Smooth muscle cell (in vitro differentiated cells): ENCODE measurements at regions not wholly inside any gene's neighbourhood (a gene's known extent, or its start where the extent isn't known, plus 50 kb on each side); places are given as distances from the start of the nearest gene placed in this dataset.

Experiments
- DNase-seq: peaks from one replicate; lab custom pipeline; 2025; ENCODE audit not compliant: unreplicated experiment; lab: John Stamatoyannopoulos, UW
- H2AFZ ChIP-seq: fragments of 200-600 bp; sonication (generic); 2 replicates; pipeline ENCODE4 v1.6.0; 2016; ENCODE audit warnings: antibody characterized with exemption, low read depth, mild to moderate bottlenecking
- H3F3A ChIP-seq: fragments of 200-600 bp; sonication (generic); 2 replicates; pipeline ENCODE4 v1.6.0; 2017; ENCODE audit warnings: antibody characterized with exemption, low read depth
- H3K27ac ChIP-seq: fragments of 200-600 bp; sonication (generic); 2 replicates; pipeline ENCODE4 v1.5.1; 2016; ENCODE audit warnings: low read depth, mild to moderate bottlenecking
- H3K27me3 ChIP-seq: fragments of 200-600 bp; sonication (generic); 2 replicates; pipeline ENCODE4 v1.6.1; 2016; ENCODE audit warnings: low read depth, mild to moderate bottlenecking
- H3K36me3 ChIP-seq: fragments of 200-600 bp; sonication (generic); 2 replicates; pipeline ENCODE4 v1.5.1; 2016; ENCODE audit warnings: low read depth
- H3K4me1 ChIP-seq: fragments of 200-600 bp; sonication (generic); 2 replicates; pipeline ENCODE4 v1.5.1; 2016; ENCODE audit warnings: low read depth
- H3K4me2 ChIP-seq: fragments of 200-600 bp; sonication (generic); 2 replicates; pipeline ENCODE4 v1.6.0; 2016; ENCODE audit warnings: mild to moderate bottlenecking
- H3K4me3 ChIP-seq: fragments of 200-600 bp; sonication (generic); 2 replicates; pipeline ENCODE4 v1.5.1; 2016; ENCODE audit warnings: mild to moderate bottlenecking
- H3K79me2 ChIP-seq: fragments of 200-600 bp; sonication (generic); 2 replicates; pipeline ENCODE4 v1.6.0; 2016; ENCODE audit warnings: low read depth, mild to moderate bottlenecking
- H3K9ac ChIP-seq: fragments of 200-600 bp; sonication (generic); 2 replicates; pipeline ENCODE4 v1.6.0; 2016; ENCODE audit warnings: low read depth
- H3K9me3 ChIP-seq: fragments of 200-600 bp; sonication (generic); replicated peaks from 2 replicates; pipeline ENCODE4 v1.5.1; 2016; ENCODE audit warnings: low read depth
- H4K20me1 ChIP-seq: fragments of 200-600 bp; sonication (generic); 2 replicates; pipeline ENCODE4 v1.6.0; 2016; ENCODE audit warnings: low read depth
- WGBS: methylation state at CpG from one replicate; pipeline ENCODE4 v1.1.7; 2016; ENCODE audit warnings: low lambda C conversion rate; 5-methylcytosine and 5-hydroxymethylcytosine counted together
- TF ChIP-seq, protein P1 (sequence below): fragments of 200-600 bp; sonication (generic); IDR thresholded peaks from 2 replicates; pipeline ENCODE4 v1.5.1; 2017; ENCODE audit warnings: borderline replicate concordance, mild to moderate bottlenecking, antibody characterized with exemption; ENCODE audit not compliant: insufficient read depth, poor library complexity, severe bottlenecking

- Histone ChIP-seq H3F3A (no peaks in the 10 kb centered on the region), H3K4me2 (no peak overlapping the region), H3K9me3 (no peaks in the 10 kb centered on the region), H3K36me3 (no peaks in the 10 kb centered on the region), H3K27me3 (no peaks in the 10 kb centered on the region), H3K27ac (no peak overlapping the region), H3K79me2 (no peaks in the 10 kb centered on the region), H3K9ac (no peak overlapping the region), H3K4me3 (no peak overlapping the region), H2AFZ (no peak overlapping the region), H3K4me1 (no peaks in the 10 kb centered on the region), H4K20me1 (no peaks in the 10 kb centered on the region)
- TF ChIP-seq, protein P1, sequence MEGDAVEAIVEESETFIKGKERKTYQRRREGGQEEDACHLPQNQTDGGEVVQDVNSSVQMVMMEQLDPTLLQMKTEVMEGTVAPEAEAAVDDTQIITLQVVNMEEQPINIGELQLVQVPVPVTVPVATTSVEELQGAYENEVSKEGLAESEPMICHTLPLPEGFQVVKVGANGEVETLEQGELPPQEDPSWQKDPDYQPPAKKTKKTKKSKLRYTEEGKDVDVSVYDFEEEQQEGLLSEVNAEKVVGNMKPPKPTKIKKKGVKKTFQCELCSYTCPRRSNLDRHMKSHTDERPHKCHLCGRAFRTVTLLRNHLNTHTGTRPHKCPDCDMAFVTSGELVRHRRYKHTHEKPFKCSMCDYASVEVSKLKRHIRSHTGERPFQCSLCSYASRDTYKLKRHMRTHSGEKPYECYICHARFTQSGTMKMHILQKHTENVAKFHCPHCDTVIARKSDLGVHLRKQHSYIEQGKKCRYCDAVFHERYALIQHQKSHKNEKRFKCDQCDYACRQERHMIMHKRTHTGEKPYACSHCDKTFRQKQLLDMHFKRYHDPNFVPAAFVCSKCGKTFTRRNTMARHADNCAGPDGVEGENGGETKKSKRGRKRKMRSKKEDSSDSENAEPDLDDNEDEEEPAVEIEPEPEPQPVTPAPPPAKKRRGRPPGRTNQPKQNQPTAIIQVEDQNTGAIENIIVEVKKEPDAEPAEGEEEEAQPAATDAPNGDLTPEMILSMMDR: no peak
- no peak for DNase-seq
- 94% methylated on average over 20 of the region's 20 CpGs for WGBS
Observed at GRCh38 chr5:2132497-2132847, 249.7 kb upstream of the IRX4 start.

DNA sequence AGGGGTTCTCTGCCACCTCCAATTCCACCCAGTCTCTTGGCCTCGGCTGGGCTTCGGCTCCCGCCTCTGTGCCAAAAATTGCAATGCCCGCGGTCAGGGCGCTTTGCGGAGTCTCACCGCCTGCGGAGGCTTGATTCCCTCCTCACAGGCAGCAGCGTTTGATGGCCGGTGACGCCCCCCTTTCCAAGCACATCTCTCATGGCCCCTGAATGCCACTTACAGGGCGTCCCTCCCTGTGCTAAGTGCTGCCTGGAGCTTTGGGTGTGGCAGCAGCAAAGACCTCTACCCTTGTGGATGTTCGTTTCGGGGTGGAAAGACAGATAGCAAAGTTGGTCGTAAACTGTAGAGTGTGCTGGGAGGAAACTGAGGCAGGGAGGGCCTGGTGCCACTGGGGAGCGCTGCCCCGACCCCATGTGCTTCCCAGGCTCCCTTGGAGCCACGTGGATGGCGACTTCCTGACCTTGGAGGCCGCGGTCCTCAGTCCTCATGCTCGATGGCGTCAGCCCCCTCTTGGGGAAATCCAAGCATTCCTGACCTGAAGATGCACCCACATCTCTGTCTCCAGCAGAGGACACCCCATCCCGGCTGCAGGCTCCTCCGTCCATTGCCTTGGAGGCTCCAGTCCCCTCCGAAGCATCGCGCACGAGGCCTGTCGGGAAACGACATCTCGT is 249.2 kb upstream of the IRX4 start:
- WGBS: 94% methylated on average over 33 of the region's 33 CpGs

GRCh38 chr5:2131196-2131595 is 248.5 kb upstream of the IRX4 start:
- Histone ChIP-seq H3K9ac (no peak overlapping the region), H3F3A (no peaks in the 10 kb centered on the region), H3K4me2 (no peak overlapping the region), H3K4me3 (no peak overlapping the region), H3K36me3 (no peaks in the 10 kb centered on the region), H3K4me1 (no peaks in the 10 kb centered on the region), H3K27me3 (no peaks in the 10 kb centered on the region), H4K20me1 (no peaks in the 10 kb centered on the region), H3K27ac (no peak overlapping the region), H2AFZ (no peak overlapping the region), H3K79me2 (no peaks in the 10 kb centered on the region), H3K9me3 (no peaks in the 10 kb centered on the region)
- TF ChIP-seq, protein P1: no peak
- no peak for DNase-seq
- 93% methylated on average over 11 of the region's 11 CpGs for WGBS

More for the DNA sequence above, 249.2 kb upstream of the IRX4 start:
- Histone ChIP-seq H3K4me3 (no peak overlapping the region), H2AFZ (no peak overlapping the region), H3K36me3 (no peaks in the 10 kb centered on the region), H3K9ac (no peak overlapping the region), H3K9me3 (no peaks in the 10 kb centered on the region), H3K4me1 (no peaks in the 10 kb centered on the region), H4K20me1 (no peaks in the 10 kb centered on the region), H3K4me2 (no peak overlapping the region), H3K27me3 (no peaks in the 10 kb centered on the region), H3F3A (no peaks in the 10 kb centered on the region), H3K79me2 (no peaks in the 10 kb centered on the region), H3K27ac (no peak overlapping the region)
- TF ChIP-seq, protein P1: no peak
- no peak for DNase-seq

- Histone ChIP-seq H3K4me1 (no peaks in the 10 kb centered on the region), H3K9ac (no peak overlapping the region), H3K4me3 (no peak overlapping the region), H3F3A (no peaks in the 10 kb centered on the region), H3K4me2 (no peak overlapping the region), H3K27ac (no peak overlapping the region), H3K27me3 (no peaks in the 10 kb centered on the region), H2AFZ (no peak overlapping the region), H3K79me2 (no peaks in the 10 kb centered on the region), H3K36me3 (no peaks in the 10 kb centered on the region), H3K9me3 (no peaks in the 10 kb centered on the region), H4K20me1 (no peaks in the 10 kb centered on the region)
- TF ChIP-seq, protein P1: no peak
- WGBS: 73% methylated on average over 7 of the region's 7 CpGs
- DNase-seq: no peak
Observed at GRCh38 chr5:2130361-2130760, 247.6 kb upstream of the IRX4 start.
